ENCODE measurements at regions not wholly inside any gene's neighbourhood (a gene's known extent, or its start where the extent isn't known, plus 50 kb on each side); places are given as distances from the start of the nearest gene placed in this dataset.

- DNase-seq (ENCODE audit: extremely low spot score): peak; percentile 80
- TF ChIP-seq EP300 (IDR thresholded peaks at IDR 0.05) (no peak), CTCF (IDR thresholded peaks at IDR 0.05) (no peak), POLR2A (IDR thresholded peaks at IDR 0.05; ENCODE audit: low read depth) (no peak), POLR2AphosphoS5 (IDR thresholded peaks at IDR 0.05) (no peak)
- H3K27me3 ChIP-seq: no peaks in the 10 kb centered on the region
- H3K9me3 ChIP-seq: no peaks in the 10 kb centered on the region
- WGBS: 95% methylated on average over 4 of the region's 5 CpGs
- intact Hi-C loops (cut with DNase I): no loop called here
- no peaks in the 10 kb centered on the region for H3K4me1 ChIP-seq
- H3K36me3 ChIP-seq: no peaks in the 10 kb centered on the region
- H3K4me3 ChIP-seq: no peak overlapping the region
- H3K27ac ChIP-seq (replicated peaks in 1 of 4): no peak overlapping the region
Measured at GRCh38 chr13:105994340-105994739, 541.1 kb downstream of the EFNB2 start.

GRCh38 chr13:105991622-105992277, 543.7 kb downstream of the EFNB2 start:
- Histone ChIP-seq H3K4me1 (no peaks in the 10 kb centered on the region), H3K36me3 (no peaks in the 10 kb centered on the region), H3K27me3 (no peaks in the 10 kb centered on the region), H3K4me3 (no peak overlapping the region), H3K27ac (replicated peaks in 1 of 4) (peak overlapping the region in 1 of 4 donors; percentile 1), H3K9me3 (no peaks in the 10 kb centered on the region)
- TF ChIP-seq POLR2AphosphoS5 (IDR thresholded peaks at IDR 0.05): no peak
- WGBS: 74% methylated on average over 4 of the region's 4 CpGs
- intact Hi-C loops (cut with DNase I): no loop called here
- peak; percentile 50 for DNase-seq (ENCODE audit: extremely low spot score)

DNA sequence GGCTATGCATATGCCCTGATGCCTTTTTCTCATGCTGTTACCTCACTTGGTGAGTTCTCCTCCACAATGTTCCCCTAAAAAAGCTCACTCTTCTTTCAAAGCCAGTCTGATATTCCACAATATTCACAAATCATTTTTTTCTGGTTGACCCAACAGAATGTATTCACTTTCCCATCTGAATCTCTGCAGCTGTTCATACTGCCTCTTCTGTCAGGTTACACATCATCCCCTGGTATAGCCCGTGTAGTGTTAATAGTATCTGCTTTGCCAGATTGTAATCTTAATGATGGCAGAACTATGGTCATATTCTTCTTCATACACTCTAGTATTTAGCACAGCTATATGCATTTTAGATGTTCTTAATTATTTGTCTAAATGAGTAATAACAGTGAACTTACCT, 544.3 kb downstream of the EFNB2 start:
- no peak overlapping the region for H3K27ac ChIP-seq (replicated peaks in 1 of 4)
- no peak for DNase-seq (ENCODE audit: extremely low spot score)
- TF ChIP-seq POLR2A (IDR thresholded peaks at IDR 0.05; ENCODE audit: low read depth) (no peak), CTCF (IDR thresholded peaks at IDR 0.05) (no peak)
- H3K9me3 ChIP-seq: no peaks in the 10 kb centered on the region
- no peak overlapping the region for H3K4me3 ChIP-seq
- H3K27me3 ChIP-seq: no peaks in the 10 kb centered on the region
- H3K36me3 ChIP-seq: no peaks in the 10 kb centered on the region
- 74% methylated on average over 1 of the region's 1 CpG for WGBS
- H3K4me1 ChIP-seq: no peaks in the 10 kb centered on the region
- intact Hi-C loops (cut with DNase I): no loop called here

GRCh38 chr13:105990256-105990958, 545.1 kb downstream of the EFNB2 start:
- 79% methylated on average over 4 of the region's 4 CpGs for WGBS
- no peaks in the 10 kb centered on the region for H3K36me3 ChIP-seq
- no peak overlapping the region for H3K27ac ChIP-seq (replicated peaks in 1 of 4)
- DNase-seq (ENCODE audit: extremely low spot score): peak; percentile 57
- H3K4me3 ChIP-seq: no peak overlapping the region
- TF ChIP-seq EP300 (IDR thresholded peaks at IDR 0.05) (no peak), POLR2A (IDR thresholded peaks at IDR 0.05; ENCODE audit: low read depth) (no peak), CTCF (IDR thresholded peaks at IDR 0.05) (no peak), POLR2AphosphoS5 (IDR thresholded peaks at IDR 0.05) (no peak)
- H3K9me3 ChIP-seq: no peaks in the 10 kb centered on the region
- intact Hi-C loops (cut with DNase I): no loop called here
- no peaks in the 10 kb centered on the region for H3K27me3 ChIP-seq
- no peaks in the 10 kb centered on the region for H3K4me1 ChIP-seq

DNA sequence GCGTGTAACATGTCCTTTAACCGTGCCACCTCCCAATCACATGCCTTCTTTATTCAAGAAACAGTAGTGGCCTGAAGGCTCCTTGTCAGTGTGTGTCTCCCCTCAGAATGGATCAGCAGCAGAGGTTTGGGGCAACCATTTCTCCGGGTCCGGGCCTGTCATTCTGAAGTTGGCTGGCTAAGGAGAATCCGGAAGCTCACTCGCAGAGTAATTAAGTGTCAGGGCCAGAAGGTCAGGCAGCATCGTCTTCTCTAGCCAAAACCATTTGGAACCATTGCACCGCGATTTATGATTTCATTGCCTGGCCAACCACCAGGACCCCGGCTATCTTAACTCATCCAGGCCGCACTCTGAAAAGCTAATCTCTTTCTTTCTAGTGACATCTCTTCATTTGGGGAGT, 550.8 kb downstream of the EFNB2 start:
- Histone ChIP-seq H3K4me3 (no peak overlapping the region), H3K27me3 (no peaks in the 10 kb centered on the region), H3K4me1 (no peaks in the 10 kb centered on the region), H3K27ac (replicated peaks in 1 of 4) (no peak overlapping the region), H3K9me3 (no peaks in the 10 kb centered on the region), H3K36me3 (no peaks in the 10 kb centered on the region)
- 84% methylated on average over 10 of the region's 11 CpGs for WGBS
- DNase-seq (ENCODE audit: extremely low spot score): peak; percentile 72
- no peak for TF ChIP-seq POLR2A (IDR thresholded peaks at IDR 0.05; ENCODE audit: low read depth)
- no peak for TF ChIP-seq EP300 (IDR thresholded peaks at IDR 0.05)
- no peak for TF ChIP-seq POLR2AphosphoS5 (IDR thresholded peaks at IDR 0.05)
- no peak for TF ChIP-seq CTCF (IDR thresholded peaks at IDR 0.05)
- intact Hi-C loops (cut with DNase I): no loop called here

Measured in esophagus muscularis mucosa (tissue), 4 donors.